WTC11 (cell line): ENCODE measurements at regions not wholly inside any gene's neighbourhood (a gene's known extent, or its start where the extent isn't known, plus 50 kb on each side); places are given as distances from the start of the nearest gene placed in this dataset.

Source experiments
- ATAC-seq: fragments of 200-7000 bp; cut with Tn5 transposase; 2 replicates; pipeline ENCODE4 v1.10.0; 2021; ENCODE audit warnings: mild to moderate bottlenecking, moderate library complexity
- CTCF ChIA-PET: fragments of 300-600 bp; sonication (Branson Sonifier 250); formaldehyde crosslinking; loops from one replicate; lab custom pipeline; 2021; ENCODE audit warnings: antibody characterized with exemption; lab: Charles Lee
- POLR2A ChIA-PET: fragments of 350-600 bp; sonication (Branson Sonifier 250); formaldehyde crosslinking; loops from one replicate; lab custom pipeline; 2021; ENCODE audit warnings: antibody characterized with exemption; lab: Charles Lee
- DNase-seq: peaks from one replicate; pipeline ENCODE4 v3.0.0; 2021; ENCODE audit warnings: low spot score
- H3K27ac Mint-ChIP-seq: 2 replicates; pipeline ENCODE4 v1.8.0; 2021; ENCODE audit warnings: mixed read lengths
- H3K27me3 Mint-ChIP-seq: 2 replicates; pipeline ENCODE4 v1.8.0; 2021; ENCODE audit warnings: low read depth, mild to moderate bottlenecking, moderate library complexity, mixed read lengths
- H3K36me3 Mint-ChIP-seq: 2 replicates; pipeline ENCODE4 v1.8.0; 2021; ENCODE audit warnings: mixed read lengths
- H3K4me1 Mint-ChIP-seq: 2 replicates; pipeline ENCODE4 v1.8.0; 2022; ENCODE audit warnings: mixed read lengths
- H3K4me3 Mint-ChIP-seq: 2 replicates; pipeline ENCODE4 v1.8.0; 2021; ENCODE audit warnings: mild to moderate bottlenecking, moderate library complexity, mixed read lengths
- H3K9me3 Mint-ChIP-seq: 2 replicates; pipeline ENCODE4 v1.8.0; 2021; ENCODE audit warnings: mixed read lengths
- HMGXB4 ChIP-seq: sonication (generic); formaldehyde crosslinking; IDR thresholded peaks from 2 replicates; pipeline ENCODE4 v1.8.1; 2023; ENCODE audit warnings: mild to moderate bottlenecking, moderate library complexity, missing genetic modification reagents
- IRF1 ChIP-seq: sonication (generic); formaldehyde crosslinking; IDR thresholded peaks from 2 replicates; pipeline ENCODE4 v1.8.0; 2023; ENCODE audit warnings: missing genetic modification reagents
- ZNF138 ChIP-seq: sonication (generic); formaldehyde crosslinking; conservative IDR thresholded peaks from 2 replicates; pipeline ENCODE4 v1.8.1; 2022; ENCODE audit warnings: mild to moderate bottlenecking, moderate library complexity, missing genetic modification reagents
- ZNF281 ChIP-seq: sonication (generic); formaldehyde crosslinking; IDR thresholded peaks from 2 replicates; pipeline ENCODE4 v1.8.0; 2023; ENCODE audit warnings: mild to moderate bottlenecking, missing genetic modification reagents
- ZNF317 ChIP-seq: sonication (generic); formaldehyde crosslinking; IDR thresholded peaks from 2 replicates; pipeline ENCODE4 v1.8.1; 2023; ENCODE audit warnings: low read depth, mild to moderate bottlenecking, moderate library complexity, missing genetic modification reagents, borderline replicate concordance
- ZNF396 ChIP-seq: fragments of 250-450 bp; sonication (Bioruptor Pico); IDR thresholded peaks from 2 replicates; pipeline ENCODE4 v1.8.0; 2021; ENCODE audit warnings: mild to moderate bottlenecking, moderate library complexity, borderline replicate concordance
- ZNF416 ChIP-seq: fragments of 250-450 bp; sonication (Bioruptor Pico); IDR thresholded peaks from 2 replicates; pipeline ENCODE4 v1.9.0; 2021; ENCODE audit warnings: mild to moderate bottlenecking, inconsistent platforms
- TF ChIP-seq, protein P1 (sequence below): fragments of 250-450 bp; sonication (Bioruptor Pico); conservative IDR thresholded peaks from 2 replicates; pipeline ENCODE4 v1.9.0; 2021; ENCODE audit warnings: mild to moderate bottlenecking
- TF ChIP-seq, protein P2 (sequence below): fragments of 250-450 bp; sonication (Bioruptor Pico); IDR thresholded peaks from 2 replicates; pipeline ENCODE4 v1.9.0; 2021; ENCODE audit warnings: mild to moderate bottlenecking
- TF ChIP-seq, protein P3 (sequence below): sonication (generic); formaldehyde crosslinking; IDR thresholded peaks from 2 replicates; pipeline ENCODE4 v1.8.1; 2023; ENCODE audit warnings: mild to moderate bottlenecking, missing genetic modification reagents, moderate library complexity
- TF ChIP-seq, protein P4 (sequence below): sonication (generic); formaldehyde crosslinking; IDR thresholded peaks from 2 replicates; pipeline ENCODE4 v1.8.0; 2022; ENCODE audit warnings: mild to moderate bottlenecking, missing genetic modification reagents
- TF ChIP-seq, protein P5 (sequence below): sonication (generic); formaldehyde crosslinking; IDR thresholded peaks from 2 replicates; pipeline ENCODE4 v1.8.1; 2023; ENCODE audit warnings: mild to moderate bottlenecking, missing genetic modification reagents
- TF ChIP-seq, protein P6 (sequence below): sonication (generic); formaldehyde crosslinking; conservative IDR thresholded peaks from 2 replicates; pipeline ENCODE4 v1.8.1; 2022; ENCODE audit warnings: mild to moderate bottlenecking, missing genetic modification reagents
- TF ChIP-seq, protein P7 (sequence below): sonication (generic); formaldehyde crosslinking; IDR thresholded peaks from 2 replicates; pipeline ENCODE4 v1.8.1; 2022; ENCODE audit warnings: low read depth, mild to moderate bottlenecking, moderate library complexity, missing genetic modification reagents, borderline replicate concordance
- TF ChIP-seq, protein P8 (sequence below): sonication (generic); formaldehyde crosslinking; IDR thresholded peaks from 2 replicates; pipeline ENCODE4 v1.8.1; 2023; ENCODE audit warnings: mild to moderate bottlenecking, missing genetic modification reagents

GRCh38 chr5:121426153-121426552, 425.5 kb upstream of the FTMT start (continued):
- TF ChIP-seq, protein P1, sequence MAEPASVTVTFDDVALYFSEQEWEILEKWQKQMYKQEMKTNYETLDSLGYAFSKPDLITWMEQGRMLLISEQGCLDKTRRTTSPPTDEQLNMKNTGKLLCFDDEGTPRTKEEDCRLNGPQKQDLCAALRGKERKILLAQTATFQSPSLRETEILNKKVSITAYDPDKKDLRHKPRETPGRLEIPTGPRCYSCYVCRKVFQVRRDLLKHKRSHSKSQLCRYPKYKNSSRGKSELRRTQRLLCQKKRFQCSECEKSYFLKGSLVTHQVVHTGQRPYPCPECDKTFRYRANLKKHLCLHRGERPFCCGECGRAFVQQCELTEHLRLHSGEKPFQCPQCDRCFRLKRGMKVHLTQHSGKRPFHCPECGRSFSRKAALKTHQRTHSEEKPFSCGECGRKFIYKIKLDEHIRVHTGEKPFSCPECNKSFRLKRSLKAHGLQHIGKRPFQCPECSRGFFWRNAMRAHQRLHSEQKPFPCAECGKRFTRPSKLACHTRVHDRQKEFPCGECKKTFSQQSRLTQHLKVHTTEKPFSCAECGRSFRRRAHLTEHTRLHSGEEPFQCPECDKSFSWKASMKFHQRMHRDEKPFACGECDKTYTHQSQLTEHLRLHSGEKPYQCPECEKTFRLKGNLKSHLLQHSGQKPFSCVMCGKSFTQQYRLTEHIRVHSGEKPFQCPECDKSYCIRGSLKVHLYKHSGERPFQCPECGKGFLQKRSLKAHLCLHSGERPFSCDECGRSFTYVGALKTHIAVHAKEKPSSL, result no peak
- TF ChIP-seq, protein P2, sequence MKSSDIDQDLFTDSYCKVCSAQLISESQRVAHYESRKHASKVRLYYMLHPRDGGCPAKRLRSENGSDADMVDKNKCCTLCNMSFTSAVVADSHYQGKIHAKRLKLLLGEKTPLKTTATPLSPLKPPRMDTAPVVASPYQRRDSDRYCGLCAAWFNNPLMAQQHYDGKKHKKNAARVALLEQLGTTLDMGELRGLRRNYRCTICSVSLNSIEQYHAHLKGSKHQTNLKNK (CRISPR knock-in tag), result no peak
- no peak for TF ChIP-seq ZNF281 (CRISPR knock-in tag)
- TF ChIP-seq, all 79 proteins: peak for 0

DNA sequence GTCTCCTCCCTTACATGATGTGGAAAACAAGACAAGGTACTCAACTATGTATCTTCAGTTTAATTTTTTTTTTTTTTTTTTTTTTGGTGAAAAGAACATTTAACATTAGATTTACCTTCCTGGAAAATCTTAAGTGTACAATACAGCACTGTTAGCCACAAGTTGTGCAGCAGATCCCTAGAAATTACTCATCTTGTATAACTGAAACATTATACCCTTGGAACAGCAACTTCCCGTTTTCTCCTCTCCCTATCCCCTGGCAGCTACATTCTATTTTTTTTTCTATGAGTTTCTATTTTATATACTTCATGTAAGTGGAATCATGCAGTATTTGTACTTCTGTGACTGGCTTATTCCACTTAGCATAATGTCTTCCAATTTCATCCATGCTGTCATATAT, 421.9 kb upstream of the FTMT start:
- Mint-ChIP-seq H3K9me3 (peaks cover 11% of the 10 kb centered on the region), H3K27ac (no peak overlapping the region), H3K36me3 (0 out of 2 replicates have a peak, but pooled peaks cover 2% of the 10 kb centered on the region), H3K4me3 (no peak overlapping the region), H3K27me3 (no peaks in the 10 kb centered on the region), H3K4me1 (peaks cover 5% of the 10 kb centered on the region)
- ATAC-seq, result no peak
- CTCF ChIA-PET, result no interaction called here
- POLR2A ChIA-PET, result no interaction called here
- no peak for DNase-seq
- TF ChIP-seq HMGXB4 (CRISPR knock-in tag) (no peak), ZNF396 (CRISPR knock-in tag) (no peak), ZNF317 (CRISPR knock-in tag) (no peak), ZNF138 (CRISPR knock-in tag) (no peak), ZNF281 (CRISPR knock-in tag) (no peak), IRF1 (CRISPR knock-in tag) (no peak), ZNF416 (CRISPR knock-in tag) (no peak)
- TF ChIP-seq, protein P3, sequence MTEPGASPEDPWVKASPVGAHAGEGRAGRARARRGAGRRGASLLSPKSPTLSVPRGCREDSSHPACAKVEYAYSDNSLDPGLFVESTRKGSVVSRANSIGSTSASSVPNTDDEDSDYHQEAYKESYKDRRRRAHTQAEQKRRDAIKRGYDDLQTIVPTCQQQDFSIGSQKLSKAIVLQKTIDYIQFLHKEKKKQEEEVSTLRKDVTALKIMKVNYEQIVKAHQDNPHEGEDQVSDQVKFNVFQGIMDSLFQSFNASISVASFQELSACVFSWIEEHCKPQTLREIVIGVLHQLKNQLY (CRISPR knock-in tag), result no peak
- TF ChIP-seq, protein P4, sequence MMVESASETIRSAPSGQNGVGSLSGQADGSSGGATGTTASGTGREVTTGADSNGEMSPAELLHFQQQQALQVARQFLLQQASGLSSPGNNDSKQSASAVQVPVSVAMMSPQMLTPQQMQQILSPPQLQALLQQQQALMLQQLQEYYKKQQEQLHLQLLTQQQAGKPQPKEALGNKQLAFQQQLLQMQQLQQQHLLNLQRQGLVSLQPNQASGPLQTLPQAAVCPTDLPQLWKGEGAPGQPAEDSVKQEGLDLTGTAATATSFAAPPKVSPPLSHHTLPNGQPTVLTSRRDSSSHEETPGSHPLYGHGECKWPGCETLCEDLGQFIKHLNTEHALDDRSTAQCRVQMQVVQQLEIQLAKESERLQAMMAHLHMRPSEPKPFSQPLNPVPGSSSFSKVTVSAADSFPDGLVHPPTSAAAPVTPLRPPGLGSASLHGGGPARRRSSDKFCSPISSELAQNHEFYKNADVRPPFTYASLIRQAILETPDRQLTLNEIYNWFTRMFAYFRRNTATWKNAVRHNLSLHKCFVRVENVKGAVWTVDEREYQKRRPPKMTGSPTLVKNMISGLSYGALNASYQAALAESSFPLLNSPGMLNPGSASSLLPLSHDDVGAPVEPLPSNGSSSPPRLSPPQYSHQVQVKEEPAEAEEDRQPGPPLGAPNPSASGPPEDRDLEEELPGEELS (CRISPR knock-in tag), result no peak
- TF ChIP-seq, protein P5, sequence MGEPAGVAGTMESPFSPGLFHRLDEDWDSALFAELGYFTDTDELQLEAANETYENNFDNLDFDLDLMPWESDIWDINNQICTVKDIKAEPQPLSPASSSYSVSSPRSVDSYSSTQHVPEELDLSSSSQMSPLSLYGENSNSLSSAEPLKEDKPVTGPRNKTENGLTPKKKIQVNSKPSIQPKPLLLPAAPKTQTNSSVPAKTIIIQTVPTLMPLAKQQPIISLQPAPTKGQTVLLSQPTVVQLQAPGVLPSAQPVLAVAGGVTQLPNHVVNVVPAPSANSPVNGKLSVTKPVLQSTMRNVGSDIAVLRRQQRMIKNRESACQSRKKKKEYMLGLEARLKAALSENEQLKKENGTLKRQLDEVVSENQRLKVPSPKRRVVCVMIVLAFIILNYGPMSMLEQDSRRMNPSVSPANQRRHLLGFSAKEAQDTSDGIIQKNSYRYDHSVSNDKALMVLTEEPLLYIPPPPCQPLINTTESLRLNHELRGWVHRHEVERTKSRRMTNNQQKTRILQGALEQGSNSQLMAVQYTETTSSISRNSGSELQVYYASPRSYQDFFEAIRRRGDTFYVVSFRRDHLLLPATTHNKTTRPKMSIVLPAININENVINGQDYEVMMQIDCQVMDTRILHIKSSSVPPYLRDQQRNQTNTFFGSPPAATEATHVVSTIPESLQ (CRISPR knock-in tag), result no peak
- TF ChIP-seq, protein P6, sequence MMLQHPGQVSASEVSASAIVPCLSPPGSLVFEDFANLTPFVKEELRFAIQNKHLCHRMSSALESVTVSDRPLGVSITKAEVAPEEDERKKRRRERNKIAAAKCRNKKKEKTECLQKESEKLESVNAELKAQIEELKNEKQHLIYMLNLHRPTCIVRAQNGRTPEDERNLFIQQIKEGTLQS, result no peak
- TF ChIP-seq, protein P7, sequence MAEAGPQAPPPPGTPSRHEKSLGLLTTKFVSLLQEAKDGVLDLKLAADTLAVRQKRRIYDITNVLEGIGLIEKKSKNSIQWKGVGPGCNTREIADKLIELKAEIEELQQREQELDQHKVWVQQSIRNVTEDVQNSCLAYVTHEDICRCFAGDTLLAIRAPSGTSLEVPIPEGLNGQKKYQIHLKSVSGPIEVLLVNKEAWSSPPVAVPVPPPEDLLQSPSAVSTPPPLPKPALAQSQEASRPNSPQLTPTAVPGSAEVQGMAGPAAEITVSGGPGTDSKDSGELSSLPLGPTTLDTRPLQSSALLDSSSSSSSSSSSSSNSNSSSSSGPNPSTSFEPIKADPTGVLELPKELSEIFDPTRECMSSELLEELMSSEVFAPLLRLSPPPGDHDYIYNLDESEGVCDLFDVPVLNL (CRISPR knock-in tag), result no peak
- TF ChIP-seq, protein P8, sequence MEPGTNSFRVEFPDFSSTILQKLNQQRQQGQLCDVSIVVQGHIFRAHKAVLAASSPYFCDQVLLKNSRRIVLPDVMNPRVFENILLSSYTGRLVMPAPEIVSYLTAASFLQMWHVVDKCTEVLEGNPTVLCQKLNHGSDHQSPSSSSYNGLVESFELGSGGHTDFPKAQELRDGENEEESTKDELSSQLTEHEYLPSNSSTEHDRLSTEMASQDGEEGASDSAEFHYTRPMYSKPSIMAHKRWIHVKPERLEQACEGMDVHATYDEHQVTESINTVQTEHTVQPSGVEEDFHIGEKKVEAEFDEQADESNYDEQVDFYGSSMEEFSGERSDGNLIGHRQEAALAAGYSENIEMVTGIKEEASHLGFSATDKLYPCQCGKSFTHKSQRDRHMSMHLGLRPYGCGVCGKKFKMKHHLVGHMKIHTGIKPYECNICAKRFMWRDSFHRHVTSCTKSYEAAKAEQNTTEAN (CRISPR knock-in tag), result no peak
